Heart right ventricle (tissue), 16 donors: ENCODE measurements at regions not wholly inside any gene's neighbourhood (a gene's known extent, or its start where the extent isn't known, plus 50 kb on each side); places are given as distances from the start of the nearest gene placed in this dataset.
A peak's percentile ranks its signal among the peaks of the same experiment; 100 is the strongest.

Experiments
- ATAC-seq, 8 donors: fragments of 200-7000 bp; cut with Tn5 transposase; one replicate each; pipeline ENCODE4 v1.9.1; 2020; ENCODE audit warnings: mild to moderate bottlenecking in 8 of 8, moderate library complexity in 8 of 8, moderate number of reproducible peaks in 1 of 8
- DNase-seq, 2 donors: peaks; one replicate each; pipeline ENCODE4 v3.0.0-alpha.2; 2020
- H3K27ac ChIP-seq, 10 donors: fragments of 200-600 bp; sonication (generic) in 2 of 10; one replicate each; pipeline versions ENCODE4 v1.5.0 to v1.8.0; 2020 to 2022; ENCODE audit warnings: mild to moderate bottlenecking in 3 of 10
- H3K27me3 ChIP-seq, 7 donors: fragments of 200-600 bp; one replicate each; pipeline ENCODE4 v1.8.0; 2021 to 2022; ENCODE audit warnings: mild to moderate bottlenecking in 2 of 7
- H3K36me3 ChIP-seq, 9 donors: fragments of 200-600 bp; sonication (generic) in 1 of 9; one replicate each; pipeline versions ENCODE4 v1.5.0 to v1.8.0; 2020 to 2022; ENCODE audit warnings: mild to moderate bottlenecking in 2 of 9
- H3K4me1 ChIP-seq, 9 donors: fragments of 200-600 bp; sonication (generic) in 1 of 9; one replicate each; pipeline versions ENCODE4 v1.5.0 to v1.8.0; 2020 to 2022; ENCODE audit warnings: mild to moderate bottlenecking in 4 of 9
- H3K4me3 ChIP-seq, 10 donors: fragments of 200-600 bp; sonication (generic) in 2 of 10; one replicate each; pipeline versions ENCODE4 v1.5.0 to v1.8.0; 2020 to 2022; ENCODE audit warnings: mild to moderate bottlenecking in 7 of 10, moderate library complexity in 2 of 10
- H3K9me3 ChIP-seq, 11 donors: fragments of 200-600 bp in 10 of 11; sonication (generic) in 2 of 11; one replicate each; pipeline versions ENCODE4 v1.5.0 to v1.8.0; 2013 to 2022; ENCODE audit warnings: mild to moderate bottlenecking in 2 of 11, control low read depth in 1 of 11, moderate library complexity in 1 of 11
- CTCF ChIP-seq, 9 donors: fragments of 200-600 bp; sonication (generic) in 2 of 9; IDR thresholded peaks; one replicate each; pipeline versions ENCODE4 v1.5.0 to v1.8.0; 2021 to 2022; ENCODE audit warnings: antibody characterized with exemption in 9 of 9, mild to moderate bottlenecking in 5 of 9, moderate library complexity in 1 of 9
- WGBS, 2 donors: extraction: QIAGEN DNeasy Blood & Tissue Kit; methylation state at CpG; one replicate each; pipeline ENCODE4 v1.1.7; 2013; ENCODE audit warnings: inconsistent platforms in 1 of 2; 5-methylcytosine and 5-hydroxymethylcytosine counted together
- intact Hi-C, 10 donors: fragments of 100-400 bp; cut with DNase I; formaldehyde crosslinking; loops; one replicate each; pipeline versions ENCODE4 v1.11.1 to v1.14.2; 2022
- donor health status: Arrhythmogenic right ventricular cardiomyopathy.
- donor health status: ischemic (EF 13 %, LVEDD 7.1; RV severe dilation, severe dysfunction).
- donor health status: healthy with polysubstance abuse.
- donor health status: DM: no; HTN: yes; CAD: no.
- donor health status: DM: no; HTN: no; CAD: no.
- donor health status: ischemic (EF 25% LVEDD 6.9; RV normal size, moderate dysfunction).
- donor health status: ischemic (EF 25% LVEDD 5.7; RV mildly dilated, moderate dysfunction).
- donor health status: healthy.
- donor health status: DM: yes; HTN: yes; CAD: no.
- donor health status: Ischemic cardiomyopathy.
- donor health status: ischemic (EF 35%, LVEDD 5.7; RV mildly dilated, moderate dysfunction).
- donor health status: nonischemic (EF 11% LVEDD 7.7; RV severe dilation, severe dysfunction).
- donor health status: DM: yes; HTN: yes; CAD: no.
- donor health status: PGD.
- donor health status: ischemic (EF 29% LVEDD 5.4; RV normal size, mild dysfunction).
- donor health status: nonischemic (EF 23%, LVEDD 6.1; RV moderate dilation, normal function).

GRCh38 chr9:80072451-80072850, 500.7 kb downstream of the TLE4 start:
- TF ChIP-seq CTCF (IDR thresholded peaks at IDR 0.05), result no peak
- 86 to 95% methylated on average over 3 of the region's 3 CpGs for WGBS, 2 donors
- DNase-seq (no peak), ATAC-seq (no peak)
- peaks cover 0 to 8% (median 3%) of the 10 kb centered on the region in 9 donors for H3K4me1 ChIP-seq
- no peak overlapping the region for H3K4me3 ChIP-seq
- intact Hi-C loops, result no loop called here
- H3K36me3 ChIP-seq, result no peaks in the 10 kb centered on the region
- no peak overlapping the region for H3K27ac ChIP-seq
- H3K9me3 ChIP-seq, result no peaks in the 10 kb centered on the region
- H3K27me3 ChIP-seq, result peaks cover 0 to 2% (median 0%) of the 10 kb centered on the region in 7 donors

GRCh38 chr9:80070071-80070742, 498.4 kb downstream of the TLE4 start:
- Histone ChIP-seq H3K4me1 (peaks cover 0 to 8% (median 3%) of the 10 kb centered on the region in 9 donors), H3K27ac (no peak overlapping the region), H3K27me3 (peaks cover 0 to 7% (median 0%) of the 10 kb centered on the region in 7 donors), H3K36me3 (no peaks in the 10 kb centered on the region), H3K9me3 (no peaks in the 10 kb centered on the region), H3K4me3 (no peak overlapping the region)
- DNase-seq, result no peak
- WGBS, 2 donors, result 86 to 89% methylated on average over 3 of the region's 3 CpGs
- ATAC-seq, result no peak
- TF ChIP-seq CTCF (IDR thresholded peaks at IDR 0.05), result no peak
- intact Hi-C loops, result no loop called here

GRCh38 chr9:80066931-80067330, 495.2 kb downstream of the TLE4 start:
- WGBS, 2 donors, result 18 to 29% methylated on average over 5 of the region's 5 CpGs
- peaks cover 0 to 7% (median 0%) of the 10 kb centered on the region in 7 donors for H3K27me3 ChIP-seq
- peaks cover 0 to 5% (median 0%) of the 10 kb centered on the region in 9 donors for H3K4me1 ChIP-seq
- DNase-seq, result no peak
- ATAC-seq, result no peak
- H3K27ac ChIP-seq, result no peak overlapping the region
- intact Hi-C loops, result loop anchor here in 1 of 10 donors (10.0 kb wide), 1 partner anchor 142 kb away; no protein-coding TSS in a partner anchor
- TF ChIP-seq CTCF (IDR thresholded peaks at IDR 0.05), result no peak
- H3K4me3 ChIP-seq, result no peak overlapping the region
- H3K9me3 ChIP-seq, result no peaks in the 10 kb centered on the region
- no peaks in the 10 kb centered on the region for H3K36me3 ChIP-seq

- intact Hi-C loops, result loop anchor here in 1 of 10 donors (10.0 kb wide), 1 partner anchor 138 kb away; no protein-coding TSS in a partner anchor
- ATAC-seq, result no peak
- Histone ChIP-seq H3K36me3 (no peaks in the 10 kb centered on the region), H3K27ac (peak overlapping the region in 1 of 10 donors; percentile 13), H3K9me3 (peaks cover 0 to 27% (median 9%) of the 10 kb centered on the region in 11 donors), H3K4me3 (no peak overlapping the region), H3K4me1 (peaks cover 0 to 5% (median 0%) of the 10 kb centered on the region in 9 donors), H3K27me3 (peaks cover 0 to 6% (median 0%) of the 10 kb centered on the region in 7 donors)
- DNase-seq, result no peak
- no peak for TF ChIP-seq CTCF (IDR thresholded peaks at IDR 0.05)
- WGBS, 2 donors, result 91 to 97% methylated on average over 4 of the region's 4 CpGs
Measured at GRCh38 chr9:80062567-80062966, 490.8 kb downstream of the TLE4 start.
